ENCODE measurements at regions not wholly inside any gene's neighbourhood (a gene's known extent, or its start where the extent isn't known, plus 50 kb on each side); places are given as distances from the start of the nearest gene placed in this dataset.

DNA sequence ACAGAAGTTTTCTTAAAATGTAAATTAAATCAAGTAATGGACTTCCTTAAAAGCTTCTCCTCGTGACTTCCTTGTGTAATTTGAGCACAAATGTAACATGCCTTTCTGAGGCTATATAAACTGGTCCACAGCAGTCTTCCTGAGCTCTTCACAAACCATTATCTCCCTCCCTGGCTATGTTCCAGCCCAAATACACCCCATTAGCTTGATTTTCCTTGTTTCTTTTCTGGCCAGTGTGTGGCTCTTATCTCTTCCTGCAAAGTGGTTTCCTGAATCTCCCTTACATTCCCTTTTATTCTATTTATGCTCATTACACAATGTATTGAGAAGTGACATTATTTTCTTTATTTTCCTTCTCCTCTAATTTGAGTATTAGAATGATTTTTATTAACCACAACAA is 1085.3 kb upstream of the PCDH10 start:
- no peak for ATAC-seq
- Histone ChIP-seq H3K9ac (ENCODE audit: insufficient read depth, low read depth, low read length) (no peak overlapping the region), H3K4me1 (ENCODE audit: insufficient read depth, low read length) (no peaks in the 10 kb centered on the region), H3K27ac (ENCODE audit: extremely low read length, insufficient read depth, low read length) (no peak overlapping the region), H3K36me3 (replicated peaks in 1 of 2; ENCODE audit: control insufficient read depth in 1 of 2, insufficient read depth in 2 of 2, low read length in 2 of 2) (no peaks in the 10 kb centered on the region), H3K4me3 (replicated peaks in 1 of 3; ENCODE audit: insufficient read depth in 1 of 3, low read depth in 2 of 3, low read length in 3 of 3) (no peak overlapping the region), H3K4me2 (ENCODE audit: low read depth, low read length) (no peak overlapping the region), H2AFZ (ENCODE audit: low read length) (no peak overlapping the region), H4K20me1 (ENCODE audit: insufficient read depth, low read length) (no peaks in the 10 kb centered on the region), H3K27me3 (ENCODE audit: control insufficient read depth in 1 of 2, insufficient read depth in 2 of 2, low read length in 2 of 2) (no peaks in the 10 kb centered on the region), H3K9me3 (ENCODE audit: low read length) (no peaks in the 10 kb centered on the region), H3K79me2 (ENCODE audit: insufficient read depth, low read length) (no peaks in the 10 kb centered on the region)
- intact Hi-C loops (cut with micrococcal nuclease; ENCODE audit: unreplicated experiment) (no loop called here), in situ Hi-C loops (cut with HindIII; ENCODE audit: extremely low pct_ligation_motif_present, low pct_unique_long_range_greater_than_20kb) (no loop called here)
- BruUV-seq (replicated peaks), result no TSS peak
- POLR2A ChIA-PET, result no interaction called here
- no peak for FAIRE-seq
- DNase-seq (ENCODE audit: low spot score), result no peak
- no peak for TF ChIP-seq TSC22D2 (CRISPR knock-in tag; IDR thresholded peaks at IDR 0.05; ENCODE audit: borderline replicate concordance)
- TF ChIP-seq ZNF552 (CRISPR knock-in tag; IDR thresholded peaks at IDR 0.05; ENCODE audit: borderline replicate concordance), result no peak
- TF ChIP-seq NR2F2 (IDR thresholded peaks at IDR 0.05; ENCODE audit: borderline replicate concordance, low read depth), result no peak
- TF ChIP-seq MAFG (CRISPR knock-in tag; IDR thresholded peaks at IDR 0.05), result no peak
- TF ChIP-seq ZNF383 (CRISPR knock-in tag; IDR thresholded peaks at IDR 0.05; ENCODE audit: borderline replicate concordance), result no peak
- no peak for TF ChIP-seq GTF3A (CRISPR knock-in tag; conservative IDR thresholded peaks at IDR 0.05)
- CTCF ChIA-PET (ENCODE audit: low intra/inter-chr PET ratio, low total read pairs), result no interaction called here
- 8% methylated on average over 1 of the region's 1 CpG for WGBS (ENCODE audit: low lambda C conversion rate)

DNA sequence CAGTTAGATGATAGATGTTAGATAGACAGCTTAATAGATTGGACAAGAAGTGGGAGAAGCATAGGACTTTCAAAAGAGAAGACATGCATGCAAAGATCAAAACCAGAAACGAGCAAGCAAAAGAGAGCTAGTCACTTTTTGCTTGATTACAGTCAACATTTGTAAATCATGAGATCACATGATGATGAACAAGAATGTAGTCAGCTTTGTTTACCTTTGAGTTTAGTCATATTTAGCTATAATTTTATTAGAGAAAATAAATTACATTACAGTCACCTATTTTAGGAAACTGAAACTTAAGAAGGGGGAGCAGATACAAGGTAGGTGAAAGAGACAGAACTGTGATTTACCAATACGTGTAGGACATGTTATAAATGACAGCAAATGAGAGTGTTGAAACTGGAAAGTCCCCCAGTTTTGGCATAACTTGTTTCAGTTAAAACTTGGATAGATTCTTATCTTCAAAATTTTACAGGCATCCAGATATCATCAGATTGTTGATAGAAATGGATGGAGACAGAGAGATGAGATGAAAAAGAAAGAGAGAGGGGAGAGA is 1083.1 kb upstream of the PCDH10 start:
- in situ Hi-C loops (cut with HindIII; ENCODE audit: extremely low pct_ligation_motif_present, low pct_unique_long_range_greater_than_20kb) (no loop called here), intact Hi-C loops (cut with micrococcal nuclease; ENCODE audit: unreplicated experiment) (no loop called here)
- Histone ChIP-seq H3K9me3 (ENCODE audit: low read length) (no peaks in the 10 kb centered on the region), H3K4me2 (ENCODE audit: low read depth, low read length) (no peak overlapping the region), H3K36me3 (replicated peaks in 1 of 2; ENCODE audit: control insufficient read depth in 1 of 2, insufficient read depth in 2 of 2, low read length in 2 of 2) (no peaks in the 10 kb centered on the region), H2AFZ (ENCODE audit: low read length) (no peak overlapping the region), H4K20me1 (ENCODE audit: insufficient read depth, low read length) (no peaks in the 10 kb centered on the region), H3K27ac (ENCODE audit: extremely low read length, insufficient read depth, low read length) (no peak overlapping the region), H3K9ac (ENCODE audit: insufficient read depth, low read depth, low read length) (no peak overlapping the region), H3K4me3 (replicated peaks in 1 of 3; ENCODE audit: insufficient read depth in 1 of 3, low read depth in 2 of 3, low read length in 3 of 3) (no peak overlapping the region), H3K27me3 (ENCODE audit: control insufficient read depth in 1 of 2, insufficient read depth in 2 of 2, low read length in 2 of 2) (no peaks in the 10 kb centered on the region), H3K4me1 (ENCODE audit: insufficient read depth, low read length) (no peaks in the 10 kb centered on the region), H3K79me2 (ENCODE audit: insufficient read depth, low read length) (no peaks in the 10 kb centered on the region)
- CTCF ChIA-PET (ENCODE audit: low intra/inter-chr PET ratio, low total read pairs), result no interaction called here
- no TSS peak for BruUV-seq (replicated peaks)
- WGBS (ENCODE audit: low lambda C conversion rate), result 1% methylated on average over 2 of the region's 2 CpGs
- no peak for FAIRE-seq
- POLR2A ChIA-PET, result no interaction called here
- no peak for DNase-seq (ENCODE audit: low spot score)
- ATAC-seq, result no peak
- no peak for TF ChIP-seq TGIF2 (CRISPR knock-in tag; IDR thresholded peaks at IDR 0.05)
- TF ChIP-seq NFYB (CRISPR knock-in tag; IDR thresholded peaks at IDR 0.05), result no peak
- no peak for TF ChIP-seq MXD4 (CRISPR knock-in tag; IDR thresholded peaks at IDR 0.05)
- TF ChIP-seq, protein P1, sequence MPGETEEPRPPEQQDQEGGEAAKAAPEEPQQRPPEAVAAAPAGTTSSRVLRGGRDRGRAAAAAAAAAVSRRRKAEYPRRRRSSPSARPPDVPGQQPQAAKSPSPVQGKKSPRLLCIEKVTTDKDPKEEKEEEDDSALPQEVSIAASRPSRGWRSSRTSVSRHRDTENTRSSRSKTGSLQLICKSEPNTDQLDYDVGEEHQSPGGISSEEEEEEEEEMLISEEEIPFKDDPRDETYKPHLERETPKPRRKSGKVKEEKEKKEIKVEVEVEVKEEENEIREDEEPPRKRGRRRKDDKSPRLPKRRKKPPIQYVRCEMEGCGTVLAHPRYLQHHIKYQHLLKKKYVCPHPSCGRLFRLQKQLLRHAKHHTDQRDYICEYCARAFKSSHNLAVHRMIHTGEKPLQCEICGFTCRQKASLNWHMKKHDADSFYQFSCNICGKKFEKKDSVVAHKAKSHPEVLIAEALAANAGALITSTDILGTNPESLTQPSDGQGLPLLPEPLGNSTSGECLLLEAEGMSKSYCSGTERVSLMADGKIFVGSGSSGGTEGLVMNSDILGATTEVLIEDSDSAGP (CRISPR knock-in tag; IDR thresholded peaks at IDR 0.05; ENCODE audit: borderline replicate concordance), result no peak
- TF ChIP-seq, protein P2, sequence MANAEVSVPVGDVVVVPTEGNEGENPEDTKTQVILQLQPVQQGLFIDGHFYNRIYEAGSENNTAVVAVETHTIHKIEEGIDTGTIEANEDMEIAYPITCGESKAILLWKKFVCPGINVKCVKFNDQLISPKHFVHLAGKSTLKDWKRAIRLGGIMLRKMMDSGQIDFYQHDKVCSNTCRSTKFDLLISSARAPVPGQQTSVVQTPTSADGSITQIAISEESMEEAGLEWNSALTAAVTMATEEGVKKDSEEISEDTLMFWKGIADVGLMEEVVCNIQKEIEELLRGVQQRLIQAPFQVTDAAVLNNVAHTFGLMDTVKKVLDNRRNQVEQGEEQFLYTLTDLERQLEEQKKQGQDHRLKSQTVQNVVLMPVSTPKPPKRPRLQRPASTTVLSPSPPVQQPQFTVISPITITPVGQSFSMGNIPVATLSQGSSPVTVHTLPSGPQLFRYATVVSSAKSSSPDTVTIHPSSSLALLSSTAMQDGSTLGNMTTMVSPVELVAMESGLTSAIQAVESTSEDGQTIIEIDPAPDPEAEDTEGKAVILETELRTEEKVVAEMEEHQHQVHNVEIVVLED (CRISPR knock-in tag; IDR thresholded peaks at IDR 0.05; ENCODE audit: borderline replicate concordance), result no peak
- no peak for TF ChIP-seq ZNF510 (CRISPR knock-in tag; IDR thresholded peaks at IDR 0.05; ENCODE audit: low read depth)
- TF ChIP-seq, protein P3, sequence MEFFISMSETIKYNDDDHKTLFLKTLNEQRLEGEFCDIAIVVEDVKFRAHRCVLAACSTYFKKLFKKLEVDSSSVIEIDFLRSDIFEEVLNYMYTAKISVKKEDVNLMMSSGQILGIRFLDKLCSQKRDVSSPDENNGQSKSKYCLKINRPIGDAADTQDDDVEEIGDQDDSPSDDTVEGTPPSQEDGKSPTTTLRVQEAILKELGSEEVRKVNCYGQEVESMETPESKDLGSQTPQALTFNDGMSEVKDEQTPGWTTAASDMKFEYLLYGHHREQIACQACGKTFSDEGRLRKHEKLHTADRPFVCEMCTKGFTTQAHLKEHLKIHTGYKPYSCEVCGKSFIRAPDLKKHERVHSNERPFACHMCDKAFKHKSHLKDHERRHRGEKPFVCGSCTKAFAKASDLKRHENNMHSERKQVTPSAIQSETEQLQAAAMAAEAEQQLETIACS (CRISPR knock-in tag; IDR thresholded peaks at IDR 0.05), result no peak

Data from HepG2 (cell line).